ENCODE measurements at regions not wholly inside any gene's neighbourhood (a gene's known extent, or its start where the extent isn't known, plus 50 kb on each side); places are given as distances from the start of the nearest gene placed in this dataset.

DNA sequence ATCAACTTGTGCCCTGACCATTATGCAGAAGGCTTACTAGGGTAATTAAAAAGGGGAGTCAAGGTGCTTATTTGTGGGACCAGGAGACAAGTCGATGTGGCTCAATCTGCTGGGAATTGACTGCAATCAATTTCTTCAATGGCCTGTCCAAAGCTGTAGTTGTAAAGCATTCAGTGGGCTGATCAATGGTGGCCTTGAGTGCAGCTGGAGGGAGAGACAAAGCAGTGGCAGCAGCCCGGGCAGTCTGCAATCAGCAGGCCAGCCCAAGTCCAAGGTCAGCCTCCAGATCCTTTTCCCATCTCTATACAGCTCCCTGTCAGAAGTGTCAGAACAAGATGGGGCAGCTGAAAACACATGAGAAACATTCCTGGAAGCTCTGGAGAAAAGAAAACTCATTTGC lies 51.0 kb upstream of the BRINP1 start:
- no peak for TF ChIP-seq EZH2 (optimal IDR thresholded peaks at IDR 0.05; ENCODE audit: low read depth, low read length)
- TF ChIP-seq, protein P1, sequence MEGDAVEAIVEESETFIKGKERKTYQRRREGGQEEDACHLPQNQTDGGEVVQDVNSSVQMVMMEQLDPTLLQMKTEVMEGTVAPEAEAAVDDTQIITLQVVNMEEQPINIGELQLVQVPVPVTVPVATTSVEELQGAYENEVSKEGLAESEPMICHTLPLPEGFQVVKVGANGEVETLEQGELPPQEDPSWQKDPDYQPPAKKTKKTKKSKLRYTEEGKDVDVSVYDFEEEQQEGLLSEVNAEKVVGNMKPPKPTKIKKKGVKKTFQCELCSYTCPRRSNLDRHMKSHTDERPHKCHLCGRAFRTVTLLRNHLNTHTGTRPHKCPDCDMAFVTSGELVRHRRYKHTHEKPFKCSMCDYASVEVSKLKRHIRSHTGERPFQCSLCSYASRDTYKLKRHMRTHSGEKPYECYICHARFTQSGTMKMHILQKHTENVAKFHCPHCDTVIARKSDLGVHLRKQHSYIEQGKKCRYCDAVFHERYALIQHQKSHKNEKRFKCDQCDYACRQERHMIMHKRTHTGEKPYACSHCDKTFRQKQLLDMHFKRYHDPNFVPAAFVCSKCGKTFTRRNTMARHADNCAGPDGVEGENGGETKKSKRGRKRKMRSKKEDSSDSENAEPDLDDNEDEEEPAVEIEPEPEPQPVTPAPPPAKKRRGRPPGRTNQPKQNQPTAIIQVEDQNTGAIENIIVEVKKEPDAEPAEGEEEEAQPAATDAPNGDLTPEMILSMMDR (IDR thresholded peaks at IDR 0.05; ENCODE audit: low read length), result no peak
- no peak for TF ChIP-seq EZH2phosphoT487 (IDR thresholded peaks at IDR 0.05; ENCODE audit: low read length)

Data from MM.1S (cell line).